HuH-7 (cell line): ENCODE measurements at regions not wholly inside any gene's neighbourhood (a gene's known extent, or its start where the extent isn't known, plus 50 kb on each side); places are given as distances from the start of the nearest gene placed in this dataset.

ENCODE experiments used
- DNase-seq: peaks from one replicate; pipeline ENCODE4 v3.0.0; 2011; ENCODE audit warnings: low spot score

- no peak for DNase-seq
Observed at GRCh38 chr9:96183751-96184150, 118.2 kb downstream of the HSD17B3 start.

GRCh38 chr9:96178153-96178552 lies 123.8 kb downstream of the HSD17B3 start:
- no peak for DNase-seq

GRCh38 chr9:96177719-96178028 lies 124.3 kb downstream of the HSD17B3 start:
- DNase-seq: no peak

GRCh38 chr9:96177005-96177718 lies 124.8 kb downstream of the HSD17B3 start:
- DNase-seq: peak; percentile 56

GRCh38 chr9:96175796-96176195 lies 126.2 kb downstream of the HSD17B3 start:
- no peak for DNase-seq

GRCh38 chr9:96175001-96175400 lies 127.0 kb downstream of the HSD17B3 start:
- DNase-seq: peak; percentile 43

- no peak for DNase-seq
Observed at GRCh38 chr9:96174371-96174770, 127.6 kb downstream of the HSD17B3 start.

GRCh38 chr9:96173640-96174039 lies 128.3 kb downstream of the HSD17B3 start:
- DNase-seq: no peak

- DNase-seq: no peak
Observed at GRCh38 chr9:96172797-96173196, 129.2 kb downstream of the HSD17B3 start.

GRCh38 chr9:96171728-96172127 lies 130.2 kb downstream of the HSD17B3 start:
- peak; percentile 59 for DNase-seq

- DNase-seq: no peak
Observed at GRCh38 chr9:96169901-96170300, 132.1 kb downstream of the HSD17B3 start.

- DNase-seq: peak; percentile 77
Observed at GRCh38 chr9:96169484-96169883, 132.5 kb downstream of the HSD17B3 start.

- no peak for DNase-seq
Observed at GRCh38 chr9:96168882-96169281, 133.1 kb downstream of the HSD17B3 start.

- DNase-seq: no peak
Observed at GRCh38 chr9:96167011-96167410, 135.0 kb downstream of the HSD17B3 start.

- no peak for DNase-seq
Observed at GRCh38 chr9:96164268-96164683, 137.7 kb downstream of the HSD17B3 start.

GRCh38 chr9:96163712-96164111 lies 138.3 kb downstream of the HSD17B3 start:
- DNase-seq: no peak

GRCh38 chr9:96163161-96163560 lies 138.8 kb downstream of the HSD17B3 start:
- DNase-seq: no peak

- no peak for DNase-seq
Observed at GRCh38 chr9:96161819-96162218, 140.2 kb downstream of the HSD17B3 start.

- no peak for DNase-seq
Observed at GRCh38 chr9:96160866-96161265, 141.1 kb downstream of the HSD17B3 start.

- DNase-seq: no peak
Observed at GRCh38 chr9:96160168-96160567, 141.8 kb downstream of the HSD17B3 start.

- no peak for DNase-seq
Observed at GRCh38 chr9:96159596-96159995, 142.4 kb downstream of the HSD17B3 start.

GRCh38 chr9:96158909-96159575 lies 142.9 kb downstream of the HSD17B3 start:
- DNase-seq: no peak

- DNase-seq: no peak
Observed at GRCh38 chr9:96158147-96158546, 143.8 kb downstream of the HSD17B3 start.

- DNase-seq: no peak
Observed at GRCh38 chr9:96157675-96158074, 144.3 kb downstream of the HSD17B3 start.
